Gastrocnemius medialis (tissue), 4 donors: ENCODE measurements at regions not wholly inside any gene's neighbourhood (a gene's known extent, or its start where the extent isn't known, plus 50 kb on each side); places are given as distances from the start of the nearest gene placed in this dataset.

Experiments
- ATAC-seq, 2 donors: fragments of 150-250 bp; one replicate each; pipeline ENCODE4 v1.9.1; 2016
- DNase-seq, 2 donors: peaks; one replicate each; pipeline ENCODE4 v3.0.0-alpha.2; 2019
- H3K27ac ChIP-seq, 4 donors: fragments of 200-600 bp; sonication (generic); 1 replicate in 1 of 4; 2 replicates in 3 of 4; pipeline ENCODE4 v1.5.1; 2016 to 2018; ENCODE audit warnings: mild to moderate bottlenecking in 2 of 4, moderate library complexity in 1 of 4
- H3K27me3 ChIP-seq, 3 donors: fragments of 200-600 bp; sonication (generic) in 2 of 3; 1 replicate in 1 of 3; 2 replicates in 2 of 3; pipeline versions ENCODE4 v1.5.1 to v1.6.0; 2016 to 2019; ENCODE audit warnings: mild to moderate bottlenecking in 1 of 3, moderate library complexity in 1 of 3
- H3K36me3 ChIP-seq, 2 donors: fragments of 200-600 bp; sonication (generic) in 1 of 2; one replicate each; pipeline ENCODE4 v1.5.1; 2017 to 2018
- H3K4me1 ChIP-seq, 2 donors: fragments of 200-600 bp; sonication (generic) in 1 of 2; one replicate each; pipeline ENCODE4 v1.5.1; 2016 to 2017; ENCODE audit warnings: mild to moderate bottlenecking in 2 of 2
- H3K4me3 ChIP-seq, 4 donors: fragments of 200-600 bp; sonication (generic) in 3 of 4; 1 replicate in 1 of 4; 2 replicates in 3 of 4; pipeline ENCODE4 v1.5.1; 2016 to 2019; ENCODE audit warnings: mild to moderate bottlenecking in 2 of 4
- H3K9me3 ChIP-seq, 3 donors: fragments of 200-600 bp; sonication (generic) in 2 of 3; 1 replicate in 1 of 3; 2 replicates in 2 of 3; pipeline ENCODE4 v1.5.1; 2016 to 2019
- POLR2A ChIP-seq, 2 donors: fragments of 450-650 bp; IDR thresholded peaks; one replicate each; pipeline ENCODE4 v1.6.1; 2017; ENCODE audit warnings: antibody characterized with exemption in 2 of 2, mild to moderate bottlenecking in 2 of 2, moderate library complexity in 2 of 2
- in situ Hi-C, 4 donors: fragments of 200-750 bp; cut with MboI; loops; one replicate each; pipeline versions ENCODE4 v1.15.0 to v1.8.0; 2017; ENCODE audit warnings: low sequenced_read_pairs in 4 of 4
- intact Hi-C: fragments of 100-400 bp; cut with DNase I; formaldehyde crosslinking; loops from one replicate; pipeline ENCODE4 v1.15.1; 2023; ENCODE audit warnings: low total_unique reads
- TF ChIP-seq, protein P1 (sequence below), 5 experiments: fragments of 450-650 bp in 3 of 5; fragments of 200-600 bp in 2 of 5; sonication (generic) in 2 of 5; IDR thresholded peaks in 4 of 5; conservative IDR thresholded peaks in 1 of 5; 1 replicate in 4 of 5; 2 replicates in 1 of 5; pipeline ENCODE4 v1.5.1; 2016 to 2019; ENCODE audit warnings: antibody characterized with exemption in 5 of 5, mild to moderate bottlenecking in 3 of 5, moderate library complexity in 3 of 5

DNA sequence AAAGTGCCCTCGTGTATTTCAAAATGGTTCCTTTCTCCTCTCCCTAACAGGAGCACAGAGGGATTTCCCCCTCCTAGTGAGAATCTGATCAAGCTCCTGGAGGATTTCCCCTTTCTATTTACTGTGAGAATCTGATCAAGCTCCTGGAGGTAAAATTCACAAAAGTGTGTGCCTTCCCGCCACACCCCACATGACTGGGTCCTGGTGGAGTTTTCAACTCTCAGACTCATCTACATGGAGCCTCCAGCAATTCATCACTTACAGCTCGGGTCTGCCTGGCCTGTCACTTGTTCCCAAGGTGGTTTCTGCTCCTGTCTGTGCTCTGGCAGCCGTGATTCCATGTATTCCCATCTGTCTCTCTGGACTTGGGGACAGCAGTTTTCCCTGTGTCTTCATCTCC is 590.7 kb downstream of the FBXO15 start:
- DNase-seq (no peak), ATAC-seq (no peak)
- Histone ChIP-seq H3K36me3 (no peaks in the 10 kb centered on the region), H3K9me3 (no peaks in the 10 kb centered on the region), H3K27ac (no peak overlapping the region), H3K4me1 (no peaks in the 10 kb centered on the region), H3K27me3 (no peaks in the 10 kb centered on the region), H3K4me3 (no peak overlapping the region)
- intact Hi-C loops, result no loop called here
- TF ChIP-seq, protein P1, sequence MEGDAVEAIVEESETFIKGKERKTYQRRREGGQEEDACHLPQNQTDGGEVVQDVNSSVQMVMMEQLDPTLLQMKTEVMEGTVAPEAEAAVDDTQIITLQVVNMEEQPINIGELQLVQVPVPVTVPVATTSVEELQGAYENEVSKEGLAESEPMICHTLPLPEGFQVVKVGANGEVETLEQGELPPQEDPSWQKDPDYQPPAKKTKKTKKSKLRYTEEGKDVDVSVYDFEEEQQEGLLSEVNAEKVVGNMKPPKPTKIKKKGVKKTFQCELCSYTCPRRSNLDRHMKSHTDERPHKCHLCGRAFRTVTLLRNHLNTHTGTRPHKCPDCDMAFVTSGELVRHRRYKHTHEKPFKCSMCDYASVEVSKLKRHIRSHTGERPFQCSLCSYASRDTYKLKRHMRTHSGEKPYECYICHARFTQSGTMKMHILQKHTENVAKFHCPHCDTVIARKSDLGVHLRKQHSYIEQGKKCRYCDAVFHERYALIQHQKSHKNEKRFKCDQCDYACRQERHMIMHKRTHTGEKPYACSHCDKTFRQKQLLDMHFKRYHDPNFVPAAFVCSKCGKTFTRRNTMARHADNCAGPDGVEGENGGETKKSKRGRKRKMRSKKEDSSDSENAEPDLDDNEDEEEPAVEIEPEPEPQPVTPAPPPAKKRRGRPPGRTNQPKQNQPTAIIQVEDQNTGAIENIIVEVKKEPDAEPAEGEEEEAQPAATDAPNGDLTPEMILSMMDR (IDR thresholded peaks at IDR 0.05 in 4 of 5, conservative IDR thresholded peaks at IDR 0.05 in 1 of 5), result no peak
- TF ChIP-seq POLR2A (IDR thresholded peaks at IDR 0.05), result no peak
- in situ Hi-C loops, result no loop called here

DNA sequence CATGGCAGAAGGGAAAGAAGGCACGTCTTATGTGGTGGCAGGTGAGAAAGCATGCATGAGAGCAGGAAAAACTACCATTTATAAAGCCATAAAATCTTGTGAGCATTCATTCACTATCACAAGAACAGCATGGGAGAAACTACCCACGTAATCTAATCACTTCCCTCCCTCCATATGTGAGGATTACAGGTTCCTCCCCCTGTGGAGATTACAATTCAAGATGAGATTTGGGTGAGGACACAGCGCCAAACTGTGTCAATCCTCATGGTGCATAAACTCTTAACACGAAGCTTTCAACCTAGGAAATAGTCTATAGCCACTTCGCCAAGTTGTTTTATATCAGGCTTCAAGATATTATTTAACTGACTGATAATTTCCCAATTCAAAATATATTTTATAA is 595.5 kb downstream of the FBXO15 start:
- Histone ChIP-seq H3K4me3 (no peak overlapping the region), H3K4me1 (no peaks in the 10 kb centered on the region), H3K36me3 (no peaks in the 10 kb centered on the region), H3K9me3 (no peaks in the 10 kb centered on the region), H3K27me3 (no peaks in the 10 kb centered on the region), H3K27ac (no peak overlapping the region)
- no peak for TF ChIP-seq POLR2A (IDR thresholded peaks at IDR 0.05)
- ATAC-seq (no peak), DNase-seq (no peak)
- in situ Hi-C loops, result no loop called here
- intact Hi-C loops, result no loop called here

DNA sequence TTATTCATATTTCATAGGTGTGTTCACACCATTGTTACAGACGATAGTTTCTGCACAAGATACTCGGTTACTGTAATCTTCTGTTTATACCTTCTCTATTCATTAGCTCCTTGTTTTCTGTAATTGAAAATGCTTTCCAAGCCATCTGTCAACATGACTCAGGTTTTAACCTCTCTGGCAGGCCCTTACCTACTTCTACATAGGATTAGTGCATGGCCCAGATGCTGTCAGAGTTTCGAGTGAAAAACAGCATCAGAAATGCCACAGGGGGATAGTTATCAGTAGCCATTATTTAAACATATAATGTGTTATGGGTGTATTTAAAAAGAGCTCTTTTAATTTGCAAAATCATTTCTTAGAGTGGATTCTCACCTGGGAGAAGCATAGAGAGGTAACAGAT is 596.4 kb downstream of the FBXO15 start:
- no peaks in the 10 kb centered on the region for H3K36me3 ChIP-seq
- no peaks in the 10 kb centered on the region for H3K9me3 ChIP-seq
- ATAC-seq, result no peak
- no peak for TF ChIP-seq POLR2A (IDR thresholded peaks at IDR 0.05)
- TF ChIP-seq, protein P1 (IDR thresholded peaks at IDR 0.05 in 4 of 5, conservative IDR thresholded peaks at IDR 0.05 in 1 of 5), result no peak
- DNase-seq, result no peak
- H3K27me3 ChIP-seq, result no peaks in the 10 kb centered on the region
- H3K4me1 ChIP-seq, result no peaks in the 10 kb centered on the region
- H3K27ac ChIP-seq, result no peak overlapping the region
- intact Hi-C loops (no loop called here), in situ Hi-C loops (no loop called here)
- H3K4me3 ChIP-seq, result no peak overlapping the region

DNA sequence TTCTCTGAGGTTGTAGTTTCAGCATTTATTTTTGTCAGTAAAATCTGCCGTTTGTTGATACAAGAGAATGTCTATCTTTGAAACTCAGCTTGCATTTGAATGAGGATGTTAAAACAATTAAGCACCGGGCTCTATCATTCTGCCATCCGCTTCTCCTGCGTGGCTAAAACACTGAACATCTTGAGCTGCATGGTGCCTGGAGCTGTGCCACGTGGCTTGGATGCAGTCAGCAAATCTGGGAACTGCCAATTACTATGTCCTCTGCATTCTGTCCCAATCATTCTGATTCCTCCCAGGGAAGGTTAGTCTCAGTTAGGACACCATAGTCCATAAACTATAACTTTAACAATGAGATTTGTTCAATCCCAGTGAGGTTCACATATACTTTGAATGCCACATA is 598.4 kb downstream of the FBXO15 start:
- Histone ChIP-seq H3K36me3 (no peaks in the 10 kb centered on the region), H3K4me1 (no peaks in the 10 kb centered on the region), H3K27ac (no peak overlapping the region), H3K9me3 (no peaks in the 10 kb centered on the region), H3K4me3 (no peak overlapping the region), H3K27me3 (no peaks in the 10 kb centered on the region)
- TF ChIP-seq, protein P1 (IDR thresholded peaks at IDR 0.05 in 4 of 5, conservative IDR thresholded peaks at IDR 0.05 in 1 of 5), result no peak
- no peak for TF ChIP-seq POLR2A (IDR thresholded peaks at IDR 0.05)
- ATAC-seq (no peak), DNase-seq (no peak)
- intact Hi-C loops, result no loop called here
- in situ Hi-C loops, result no loop called here

DNA sequence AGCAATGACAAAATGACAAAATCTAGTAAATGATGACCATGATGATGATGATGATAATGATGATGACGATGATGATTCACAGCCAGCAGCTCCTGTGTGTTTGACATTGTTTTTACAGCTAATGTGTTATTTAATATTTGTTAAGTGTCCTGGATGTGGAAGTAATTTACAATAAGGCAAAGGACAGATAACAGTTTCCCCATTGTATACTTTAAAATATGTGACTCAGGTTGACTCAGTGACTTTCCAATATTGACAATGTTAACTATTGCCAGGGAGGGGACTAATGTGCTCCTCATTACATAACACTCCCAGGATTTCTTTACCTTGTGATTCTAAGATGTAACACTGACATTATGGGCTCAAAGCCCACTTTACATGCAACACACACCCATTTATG is 602.2 kb downstream of the FBXO15 start:
- ATAC-seq, result no peak

More for the DNA sequence above, 602.2 kb downstream of the FBXO15 start:
- no peak for DNase-seq
- no peaks in the 10 kb centered on the region for H3K27me3 ChIP-seq
- TF ChIP-seq, protein P1 (IDR thresholded peaks at IDR 0.05 in 4 of 5, conservative IDR thresholded peaks at IDR 0.05 in 1 of 5), result no peak
- TF ChIP-seq POLR2A (IDR thresholded peaks at IDR 0.05), result no peak
- H3K4me1 ChIP-seq, result no peaks in the 10 kb centered on the region
- no peaks in the 10 kb centered on the region for H3K36me3 ChIP-seq
- no peak overlapping the region for H3K4me3 ChIP-seq
- in situ Hi-C loops (no loop called here), intact Hi-C loops (no loop called here)
- no peak overlapping the region for H3K27ac ChIP-seq
- H3K9me3 ChIP-seq, result no peaks in the 10 kb centered on the region
